Rectal smooth muscle tissue (tissue), 1 donor: ENCODE measurements at regions not wholly inside any gene's neighbourhood (a gene's known extent, or its start where the extent isn't known, plus 50 kb on each side); places are given as distances from the start of the nearest gene placed in this dataset.

Experiments
- H3K27ac ChIP-seq: one replicate; pipeline ENCODE4 v1.7.0; 2013; ENCODE audit warnings: low read depth, low read length, inconsistent platforms
- H3K27me3 ChIP-seq: one replicate; pipeline ENCODE4 v1.7.0; 2013; ENCODE audit warnings: low read length; ENCODE audit not compliant: control insufficient read depth, insufficient read depth
- H3K36me3 ChIP-seq: one replicate; pipeline ENCODE4 v1.7.0; 2013; ENCODE audit warnings: low read length; ENCODE audit not compliant: control insufficient read depth, insufficient read depth
- H3K4me1 ChIP-seq: one replicate; pipeline ENCODE4 v1.7.0; 2013; ENCODE audit warnings: low read length; ENCODE audit not compliant: control insufficient read depth, insufficient read depth
- H3K4me3 ChIP-seq: one replicate; pipeline ENCODE4 v1.7.0; 2013; ENCODE audit warnings: low read length
- H3K9ac ChIP-seq: one replicate; pipeline ENCODE4 v1.7.0; 2013; ENCODE audit warnings: low read length

DNA sequence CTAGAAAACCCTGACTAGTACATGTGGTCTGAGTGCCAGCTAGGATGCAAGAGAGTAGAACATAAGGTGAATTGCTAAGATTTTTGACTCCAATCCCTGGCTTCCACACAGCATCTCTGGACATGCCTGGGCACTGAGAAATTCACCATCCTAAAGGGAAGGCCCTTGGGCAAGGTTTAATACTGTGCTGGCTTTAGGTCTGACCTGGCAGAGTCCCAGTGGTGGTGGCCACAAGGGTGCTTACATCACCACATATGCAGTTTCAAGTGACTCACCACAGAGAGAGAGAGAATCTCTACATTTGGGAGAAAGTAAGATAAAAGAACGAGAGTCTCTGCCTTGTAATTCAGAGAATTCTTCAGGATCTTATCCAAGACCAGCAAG, 661.6 kb upstream of the C9orf72 start:
- Histone ChIP-seq H3K27me3 (no peaks in the 10 kb centered on the region), H3K4me3 (no peak overlapping the region), H3K36me3 (no peaks in the 10 kb centered on the region), H3K9ac (no peak overlapping the region), H3K4me1 (no peaks in the 10 kb centered on the region), H3K27ac (no peak overlapping the region)

DNA sequence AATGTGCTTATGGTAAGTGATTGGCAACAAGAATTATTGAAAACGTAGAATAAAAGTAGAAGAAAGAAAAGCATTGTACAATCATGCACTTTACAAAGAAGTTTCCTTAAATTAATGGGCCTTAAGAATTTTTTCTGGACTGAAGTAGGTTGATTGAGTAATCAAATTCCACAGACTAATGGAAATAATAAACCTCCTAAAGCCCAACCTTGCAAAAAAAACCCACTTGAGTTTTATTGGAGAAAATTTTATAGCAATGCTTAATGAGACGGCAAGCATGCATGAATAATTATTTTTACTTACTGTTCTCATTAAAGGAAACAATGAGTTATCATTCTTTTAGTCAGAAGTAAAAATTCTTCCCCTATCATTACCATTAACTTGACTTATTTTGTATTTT, 676.1 kb upstream of the C9orf72 start:
- no peaks in the 10 kb centered on the region for H3K36me3 ChIP-seq
- H3K27me3 ChIP-seq = no peaks in the 10 kb centered on the region
- H3K9ac ChIP-seq = no peak overlapping the region
- no peak overlapping the region for H3K4me3 ChIP-seq
- no peaks in the 10 kb centered on the region for H3K4me1 ChIP-seq
- H3K27ac ChIP-seq = no peak overlapping the region

GRCh38 chr9:28255174-28255573, 681.9 kb upstream of the C9orf72 start:
- H3K4me3 ChIP-seq = no peak overlapping the region
- no peak overlapping the region for H3K9ac ChIP-seq
- no peaks in the 10 kb centered on the region for H3K36me3 ChIP-seq
- no peak overlapping the region for H3K27ac ChIP-seq
- no peaks in the 10 kb centered on the region for H3K4me1 ChIP-seq
- no peaks in the 10 kb centered on the region for H3K27me3 ChIP-seq

GRCh38 chr9:28260330-28260729, 687.0 kb upstream of the C9orf72 start:
- Histone ChIP-seq H3K4me3 (no peak overlapping the region), H3K4me1 (no peaks in the 10 kb centered on the region), H3K9ac (no peak overlapping the region), H3K27ac (no peak overlapping the region), H3K27me3 (no peaks in the 10 kb centered on the region), H3K36me3 (no peaks in the 10 kb centered on the region)

GRCh38 chr9:28264368-28264767, 691.1 kb upstream of the C9orf72 start:
- no peaks in the 10 kb centered on the region for H3K4me1 ChIP-seq
- H3K9ac ChIP-seq = no peak overlapping the region
- H3K36me3 ChIP-seq = no peaks in the 10 kb centered on the region
- no peak overlapping the region for H3K4me3 ChIP-seq
- no peaks in the 10 kb centered on the region for H3K27me3 ChIP-seq
- H3K27ac ChIP-seq = no peak overlapping the region

DNA sequence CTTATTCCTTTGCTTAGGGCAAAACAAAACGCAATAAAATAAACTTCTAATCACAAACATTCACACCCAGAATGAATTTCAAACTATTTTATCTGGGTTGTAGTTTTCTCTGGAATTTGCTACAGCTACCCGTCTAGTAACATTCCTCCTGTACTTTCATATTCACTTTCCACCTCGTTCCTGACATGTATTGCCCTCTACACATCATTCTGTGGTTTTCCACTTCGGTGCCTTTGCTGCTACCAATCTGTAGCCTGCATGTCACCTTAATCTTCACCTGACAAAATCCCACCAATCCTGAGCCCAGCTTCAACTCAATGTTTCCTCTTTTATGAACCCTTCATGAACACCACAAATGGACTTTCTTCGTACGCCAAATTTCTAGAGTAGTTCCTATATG, 694.1 kb upstream of the C9orf72 start:
- Histone ChIP-seq H3K27me3 (no peaks in the 10 kb centered on the region), H3K4me1 (no peaks in the 10 kb centered on the region), H3K9ac (no peak overlapping the region), H3K36me3 (no peaks in the 10 kb centered on the region), H3K27ac (no peak overlapping the region), H3K4me3 (no peak overlapping the region)

GRCh38 chr9:28270156-28270555, 696.9 kb upstream of the C9orf72 start:
- H3K9ac ChIP-seq = no peak overlapping the region
- no peaks in the 10 kb centered on the region for H3K4me1 ChIP-seq
- H3K4me3 ChIP-seq = no peak overlapping the region
- no peak overlapping the region for H3K27ac ChIP-seq
- no peaks in the 10 kb centered on the region for H3K36me3 ChIP-seq
- H3K27me3 ChIP-seq = no peaks in the 10 kb centered on the region

DNA sequence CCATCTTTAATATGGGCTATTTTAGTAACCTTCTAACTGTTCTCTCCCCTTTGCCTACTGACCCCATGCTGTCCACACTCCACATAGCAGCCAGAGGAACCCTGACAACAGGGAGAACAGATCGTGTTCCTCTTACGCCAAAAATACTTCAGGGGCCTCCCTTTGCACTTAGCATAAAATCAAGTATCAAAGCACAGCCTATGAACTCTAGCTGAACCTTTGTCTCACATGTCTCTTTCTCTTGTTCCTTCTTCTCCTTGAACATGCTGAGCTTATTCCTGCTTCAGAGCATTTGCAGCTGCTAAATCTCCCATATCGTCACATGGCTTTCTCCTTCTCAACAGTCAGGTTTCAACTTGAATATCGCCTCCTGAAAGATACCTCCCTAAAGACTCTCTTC, 698.8 kb upstream of the C9orf72 start:
- H3K4me1 ChIP-seq = no peaks in the 10 kb centered on the region
- no peaks in the 10 kb centered on the region for H3K27me3 ChIP-seq
- no peaks in the 10 kb centered on the region for H3K36me3 ChIP-seq
- H3K4me3 ChIP-seq = no peak overlapping the region
- no peak overlapping the region for H3K27ac ChIP-seq
- H3K9ac ChIP-seq = no peak overlapping the region

GRCh38 chr9:28287455-28287854, 714.2 kb upstream of the C9orf72 start:
- Histone ChIP-seq H3K4me1 (no peaks in the 10 kb centered on the region), H3K27me3 (no peaks in the 10 kb centered on the region), H3K27ac (no peak overlapping the region), H3K4me3 (no peak overlapping the region), H3K36me3 (no peaks in the 10 kb centered on the region), H3K9ac (no peak overlapping the region)

GRCh38 chr9:28289746-28290145, 716.5 kb upstream of the C9orf72 start:
- H3K36me3 ChIP-seq = no peaks in the 10 kb centered on the region
- H3K27ac ChIP-seq = no peak overlapping the region
- no peaks in the 10 kb centered on the region for H3K4me1 ChIP-seq
- no peak overlapping the region for H3K4me3 ChIP-seq
- no peak overlapping the region for H3K9ac ChIP-seq
- no peaks in the 10 kb centered on the region for H3K27me3 ChIP-seq

DNA sequence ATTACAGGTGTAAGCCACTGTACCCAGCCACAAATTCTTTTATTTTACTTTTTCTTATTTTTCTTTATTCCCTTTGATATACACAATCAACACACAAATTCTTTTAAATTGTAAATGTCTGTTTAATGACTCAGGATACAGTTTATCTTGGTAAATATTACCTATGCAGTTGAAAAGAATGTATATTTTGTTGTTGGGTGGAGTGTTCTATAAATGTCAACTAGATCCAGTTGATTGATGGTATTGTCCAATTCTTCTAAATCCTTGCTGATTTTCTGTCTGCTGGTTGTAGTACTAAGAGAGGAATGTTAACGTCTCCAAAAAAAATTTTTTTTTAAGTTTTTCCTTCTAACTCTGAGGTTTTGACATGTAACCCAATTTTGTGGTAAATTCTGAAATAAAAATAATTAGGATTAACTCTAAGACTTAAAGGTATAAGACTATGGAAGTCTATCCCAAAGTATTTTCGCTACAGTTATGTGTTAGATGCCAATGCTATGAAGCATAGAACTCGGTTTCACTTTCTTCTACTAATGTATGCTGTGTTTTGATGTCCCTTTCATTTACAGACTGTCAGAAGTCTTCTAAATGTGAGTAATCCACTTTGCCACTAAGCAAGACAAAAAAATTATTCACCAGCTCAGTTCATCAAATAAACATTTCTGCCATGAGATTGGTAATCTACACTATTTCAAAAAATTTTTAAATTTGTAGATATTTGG, 720.2 kb upstream of the C9orf72 start:
- Histone ChIP-seq H3K4me1 (no peaks in the 10 kb centered on the region), H3K36me3 (no peaks in the 10 kb centered on the region)

DNA sequence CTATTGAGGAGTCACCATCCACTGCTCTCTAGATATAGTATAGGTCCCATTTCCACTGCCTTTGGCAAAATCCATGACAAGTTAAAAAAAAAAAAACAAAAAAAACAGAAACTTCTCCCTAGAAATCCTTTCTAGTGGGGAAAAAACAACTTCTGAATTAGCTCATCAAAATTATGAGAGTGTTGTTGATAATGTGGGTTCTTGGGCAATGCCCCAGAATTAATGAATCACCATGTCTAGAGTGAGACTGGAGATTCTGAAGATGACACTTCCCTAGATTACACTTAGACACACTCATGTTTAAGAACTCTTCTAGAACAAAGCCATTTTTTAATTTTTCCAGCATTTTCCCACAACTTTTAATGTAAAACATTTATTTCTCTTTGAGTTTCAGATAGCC, 728.0 kb upstream of the C9orf72 start:
- Histone ChIP-seq H3K9ac (no peak overlapping the region), H3K4me1 (no peaks in the 10 kb centered on the region), H3K4me3 (no peak overlapping the region), H3K36me3 (no peaks in the 10 kb centered on the region), H3K27me3 (no peaks in the 10 kb centered on the region), H3K27ac (no peak overlapping the region)

More for the DNA sequence above, 720.2 kb upstream of the C9orf72 start:
- no peak overlapping the region for H3K9ac ChIP-seq
- no peak overlapping the region for H3K4me3 ChIP-seq
- no peak overlapping the region for H3K27ac ChIP-seq
- no peaks in the 10 kb centered on the region for H3K27me3 ChIP-seq

- Histone ChIP-seq H3K9ac (no peak overlapping the region), H3K4me3 (no peak overlapping the region)
Observed at GRCh38 chr9:28317745-28318144, 744.5 kb upstream of the C9orf72 start.

More at GRCh38 chr9:28317745-28318144, 744.5 kb upstream of the C9orf72 start:
- Histone ChIP-seq H3K36me3 (no peaks in the 10 kb centered on the region), H3K4me1 (no peaks in the 10 kb centered on the region), H3K27ac (no peak overlapping the region), H3K27me3 (no peaks in the 10 kb centered on the region)
